NCI-H526 treated with DMSO at 0.1 percent for 48 hours (cell line): ENCODE measurements at regions not wholly inside any gene's neighbourhood (a gene's known extent, or its start where the extent isn't known, plus 50 kb on each side); places are given as distances from the start of the nearest gene placed in this dataset.
"Not testable (repeated sequence)": the region's sequence is repeated elsewhere in the genome, so short reads cannot be mapped to it uniquely, and the experiment has no call there.

Experiments
- DNase-seq: peaks from one replicate; lab custom pipeline; 2025; lab: John Stamatoyannopoulos, UW

- DNase-seq = no peak
These were observed 296.8 kb upstream of the SGCG start for GRCh38 chr13:22883956-22884355.

DNA sequence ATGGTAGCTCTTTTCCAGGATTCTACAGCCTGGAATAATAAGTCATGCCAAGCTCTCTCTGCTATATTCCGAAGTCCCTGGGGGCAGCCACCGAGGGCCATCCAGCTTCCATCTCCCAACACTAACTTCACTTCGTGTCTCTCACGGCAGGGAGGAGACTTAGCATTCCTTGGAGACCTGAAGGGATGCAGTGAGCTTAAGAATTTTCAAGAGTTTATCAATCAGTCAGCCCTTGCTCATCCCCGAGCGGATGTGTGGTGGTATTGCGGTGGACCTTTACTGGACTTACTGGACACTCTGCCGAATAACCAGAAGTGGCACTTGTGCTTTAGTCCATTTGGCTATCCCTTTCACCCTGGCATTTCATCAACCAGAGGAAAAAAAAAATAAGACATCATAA lies 294.7 kb upstream of the SGCG start:
- not testable (repeated sequence) for DNase-seq

GRCh38 chr13:22889376-22889775 lies 291.4 kb upstream of the SGCG start:
- DNase-seq = not testable (repeated sequence)

GRCh38 chr13:22893204-22893603 lies 287.6 kb upstream of the SGCG start:
- no peak for DNase-seq

DNA sequence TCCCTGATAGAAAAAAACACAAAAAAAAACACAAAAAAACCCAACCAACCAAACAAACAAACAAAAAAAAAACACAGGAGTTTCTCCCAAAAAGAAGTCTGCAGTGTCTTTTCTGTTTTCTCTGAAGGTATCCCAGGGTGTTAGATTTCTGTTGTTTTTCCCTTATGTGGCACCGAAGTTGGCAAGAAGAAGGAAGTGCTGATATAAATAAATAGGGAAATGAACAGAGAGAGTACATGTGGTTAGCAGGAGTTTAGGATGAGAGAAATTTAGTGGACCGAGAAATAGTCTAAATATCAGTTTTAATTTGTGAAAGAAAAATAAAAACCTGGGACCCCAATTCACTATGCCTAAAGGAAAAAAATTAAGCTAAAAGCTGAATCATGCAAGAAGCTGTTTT lies 287.0 kb upstream of the SGCG start:
- no peak for DNase-seq

GRCh38 chr13:22897571-22898314 lies 283.0 kb upstream of the SGCG start:
- no peak for DNase-seq

DNA sequence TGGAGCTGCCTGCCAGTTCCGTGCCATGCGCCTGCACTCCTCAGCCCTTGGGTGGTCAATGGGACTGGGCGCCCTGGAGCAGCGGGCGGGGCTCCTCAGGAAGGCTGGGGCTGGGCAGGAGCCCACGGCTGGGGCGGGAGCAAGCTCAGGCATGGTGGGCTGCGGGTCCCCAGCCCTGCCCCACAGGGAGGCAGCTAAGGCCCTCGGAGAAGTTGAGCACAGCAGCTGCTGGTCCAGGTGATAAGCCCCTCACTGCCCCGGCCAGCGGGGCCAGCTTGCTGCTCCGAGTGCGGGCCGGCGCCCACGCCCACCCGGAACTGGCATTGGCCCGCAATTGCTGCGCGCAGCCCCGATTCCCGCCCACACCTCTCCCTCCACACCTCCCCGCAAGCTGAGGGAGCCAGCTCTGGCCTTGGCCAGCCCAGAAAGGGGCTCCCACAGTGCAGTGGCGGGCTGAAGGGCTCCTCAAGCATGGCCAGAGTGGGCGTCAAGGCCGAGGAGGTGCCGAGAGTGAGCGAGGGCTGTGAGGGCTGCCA lies 280.3 kb upstream of the SGCG start:
- DNase-seq = not testable (repeated sequence)

DNA sequence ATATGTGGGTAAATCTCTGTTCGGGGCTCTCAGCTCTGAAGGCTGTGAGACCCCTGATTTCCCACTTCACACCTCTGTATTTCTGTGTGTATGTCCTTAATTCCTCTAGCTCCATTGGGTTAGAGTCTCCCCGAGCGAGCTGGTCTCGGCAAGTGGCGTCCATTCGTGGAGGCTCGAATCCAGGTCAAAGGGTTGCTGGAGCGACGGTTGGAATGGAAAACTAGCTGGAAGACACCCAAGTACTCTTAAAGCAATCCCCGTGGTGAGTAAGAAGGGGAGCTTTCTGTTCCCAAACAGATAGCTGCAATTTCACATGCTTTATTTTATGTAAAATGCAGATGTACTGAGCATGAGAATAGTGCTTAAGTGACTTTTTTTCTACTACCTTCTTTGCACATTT lies 277.5 kb upstream of the SGCG start:
- no peak for DNase-seq

DNA sequence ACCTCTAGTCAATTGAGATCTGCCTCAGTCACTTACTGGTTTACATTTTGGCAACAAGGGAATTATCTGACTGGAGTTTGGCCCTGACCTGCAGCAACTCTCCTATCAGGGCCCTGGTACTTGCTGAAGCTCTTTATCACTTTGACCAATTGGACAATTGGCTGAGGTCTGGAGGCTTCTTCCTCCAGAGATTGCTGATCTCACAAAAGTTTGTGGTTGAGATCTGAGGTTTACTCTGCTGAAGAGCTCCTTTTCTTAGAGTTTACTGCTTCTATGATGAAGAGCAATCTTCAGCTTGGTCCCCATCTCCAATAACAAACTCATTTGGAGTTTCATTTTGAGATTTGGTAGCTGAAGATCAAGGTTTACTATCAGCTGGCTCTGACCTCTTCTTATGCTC lies 276.9 kb upstream of the SGCG start:
- DNase-seq = no peak

DNA sequence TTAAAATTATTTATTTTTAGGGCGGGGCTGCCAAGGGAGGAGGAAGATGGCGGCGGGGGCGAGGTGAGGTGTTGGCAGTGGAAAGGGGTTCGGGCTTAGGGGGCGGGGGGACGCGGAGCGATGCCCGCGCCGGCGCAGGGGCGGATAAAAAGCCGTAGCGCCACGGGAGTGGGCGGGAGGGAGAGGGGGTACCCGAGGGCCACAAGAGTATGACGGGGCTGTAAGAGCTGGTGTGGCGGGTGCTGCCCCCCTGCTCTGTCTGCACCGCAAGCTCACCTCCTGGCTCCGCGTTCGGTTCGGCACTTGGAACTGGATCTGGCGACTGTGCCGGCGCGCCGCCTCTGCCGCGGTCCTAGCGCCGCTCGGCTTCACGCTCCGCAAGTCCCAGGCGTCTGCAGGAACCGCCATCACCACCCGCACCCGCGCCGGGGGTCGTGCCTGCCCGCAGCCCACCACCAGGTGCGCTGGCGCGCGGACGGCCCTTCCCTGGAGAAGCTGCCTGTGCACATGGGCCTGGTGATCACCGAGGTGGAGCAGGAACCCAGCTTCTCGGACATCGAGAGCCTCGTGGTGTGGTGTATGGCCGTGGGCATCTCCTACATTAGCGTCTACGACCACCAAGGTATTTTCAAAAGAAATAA lies 265.2 kb upstream of the SGCG start:
- DNase-seq = peak; percentile 85

GRCh38 chr13:22916276-22916675 lies 264.5 kb upstream of the SGCG start:
- peak; percentile 73 for DNase-seq

DNA sequence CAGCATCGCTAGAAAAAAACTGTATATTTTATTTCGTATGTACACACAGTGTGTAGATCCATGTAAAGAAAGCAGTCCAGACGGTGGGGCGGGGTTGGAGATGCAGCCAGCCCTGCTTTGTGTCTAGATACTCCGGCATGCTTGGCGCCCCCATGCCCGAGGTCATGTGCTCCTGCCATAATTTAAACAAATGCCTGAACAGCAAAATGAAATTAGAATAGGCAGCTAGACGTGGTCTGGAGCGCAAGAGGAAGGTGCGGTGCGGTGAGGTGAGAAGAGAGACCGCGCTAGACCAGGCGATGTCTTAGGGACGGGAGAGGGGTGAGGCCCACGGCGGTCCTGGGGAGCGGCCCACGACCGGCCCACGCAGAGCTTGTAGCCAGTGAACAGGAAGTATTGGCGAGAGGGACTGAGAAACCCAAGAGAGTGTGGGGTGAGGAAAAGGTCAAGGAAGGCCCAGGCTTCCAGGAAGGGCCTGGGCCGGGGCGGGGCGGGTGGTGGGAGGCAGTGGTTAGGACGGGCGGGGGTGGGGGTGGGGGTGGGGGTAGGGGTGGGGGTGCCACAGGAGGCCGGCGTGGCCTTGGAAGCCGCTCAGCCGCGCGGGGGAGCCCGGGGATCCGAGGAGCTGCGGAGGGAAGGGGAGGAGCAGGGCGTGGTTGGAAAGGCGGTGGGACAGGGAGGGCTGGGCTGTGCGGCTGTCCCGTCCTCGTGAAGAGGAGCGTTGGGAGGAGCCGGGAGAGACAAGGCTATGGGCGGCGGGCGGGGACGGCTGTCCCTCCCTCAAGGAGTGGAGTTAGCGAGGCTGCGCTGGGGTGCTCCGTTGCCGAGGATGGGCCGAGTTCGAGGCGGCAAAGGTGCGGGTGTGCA lies 254.7 kb upstream of the SGCG start:
- peak; percentile 93 for DNase-seq

GRCh38 chr13:22926748-22927400 lies 253.9 kb upstream of the SGCG start:
- DNase-seq = no peak

- DNase-seq = not testable (repeated sequence)
These were observed 252.9 kb upstream of the SGCG start for GRCh38 chr13:22927845-22928244.

DNA sequence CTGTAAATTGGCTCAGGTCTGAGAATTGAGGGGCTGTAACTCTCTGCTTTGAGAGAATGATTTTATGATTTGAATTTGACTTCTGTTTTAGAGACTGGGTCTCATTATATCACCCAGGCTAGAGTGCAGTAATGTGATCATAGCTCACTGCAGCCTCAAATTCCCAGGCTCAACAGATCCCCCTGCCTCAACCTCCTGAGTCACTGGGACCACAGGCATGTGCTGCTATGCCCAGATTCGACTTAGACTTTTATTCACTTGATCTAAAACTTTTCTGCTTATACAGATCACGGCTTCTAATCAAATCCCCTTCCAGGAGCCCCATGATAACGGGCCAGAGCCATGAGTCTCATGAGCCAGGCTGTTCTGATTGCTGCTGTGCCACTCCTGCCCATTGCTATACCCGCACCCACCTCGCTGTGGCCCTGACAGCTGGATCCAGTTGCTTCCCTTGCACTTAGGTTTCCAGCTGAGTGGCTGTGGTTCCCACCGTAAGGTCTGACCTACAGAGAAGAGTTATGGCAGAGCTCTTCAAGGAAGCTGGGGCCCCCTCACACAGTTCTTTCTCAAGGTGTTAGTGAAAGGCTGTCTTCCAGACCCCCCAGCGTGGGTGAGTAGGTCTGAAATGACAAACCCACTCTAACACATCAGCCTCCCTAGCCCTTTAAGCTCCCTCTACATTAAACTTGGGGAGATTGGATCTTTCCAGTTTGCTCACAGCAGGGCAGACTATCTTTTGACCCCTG lies 251.2 kb upstream of the SGCG start:
- no peak for DNase-seq

DNA sequence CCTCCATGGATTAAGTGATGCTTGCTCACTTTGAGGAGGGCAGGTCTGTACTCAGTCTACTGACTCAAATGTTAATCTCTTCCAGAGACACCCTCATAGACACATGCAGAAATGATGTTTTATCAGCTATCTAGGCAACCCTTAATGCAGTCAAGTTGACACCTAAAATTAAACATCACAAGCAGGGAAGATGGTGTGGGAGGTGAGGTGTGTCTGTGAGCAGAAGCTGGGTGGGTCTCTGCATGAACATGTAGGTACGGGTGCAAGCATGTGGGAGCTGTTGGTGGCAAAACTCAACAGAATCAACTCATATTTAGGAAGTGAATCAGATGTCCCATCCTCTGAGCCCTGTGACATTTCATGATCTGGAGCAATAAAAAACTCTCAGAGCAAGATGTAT lies 249.2 kb upstream of the SGCG start:
- DNase-seq = no peak

GRCh38 chr13:22932632-22933412 lies 248.0 kb upstream of the SGCG start:
- DNase-seq = not testable (repeated sequence)

- no peak for DNase-seq
These were observed 247.1 kb upstream of the SGCG start for GRCh38 chr13:22933571-22934181.

DNA sequence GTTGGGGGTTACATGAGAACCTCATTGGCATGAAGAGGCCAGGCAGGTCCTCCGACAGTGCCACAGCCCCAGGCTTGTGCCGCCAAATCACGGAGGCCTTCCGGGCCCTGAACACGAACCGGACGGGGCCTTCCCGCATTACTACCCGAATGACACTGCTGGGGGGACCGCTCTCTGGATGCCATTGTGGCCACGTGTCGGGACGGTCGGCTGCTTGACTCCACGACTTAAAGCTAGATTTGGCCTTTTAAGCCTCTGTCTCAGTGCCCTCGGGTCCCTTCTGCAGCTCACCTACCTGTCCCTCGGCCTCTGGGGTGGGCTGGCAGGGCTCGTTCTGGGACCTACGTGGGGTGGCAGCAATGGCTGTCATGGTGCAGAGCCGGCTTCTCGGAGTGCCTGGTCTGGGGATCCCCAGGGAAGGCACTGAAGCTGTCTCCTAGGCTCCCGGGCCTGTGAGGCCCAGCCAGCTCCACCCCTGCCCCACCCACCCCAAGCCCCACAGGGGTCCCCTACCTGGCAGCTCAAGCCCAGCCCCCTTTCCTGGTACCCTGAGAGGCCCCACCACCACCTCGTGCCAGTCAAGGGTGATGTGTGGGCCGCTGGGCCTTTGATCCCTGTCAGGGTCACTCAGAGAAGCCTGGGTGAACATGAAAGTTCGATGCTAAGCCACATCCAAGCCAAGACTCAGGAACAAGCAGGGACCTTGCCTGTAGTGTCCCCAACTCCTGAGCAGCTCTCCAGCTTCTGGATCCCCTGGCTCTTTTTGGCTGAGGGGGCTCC lies 245.8 kb upstream of the SGCG start:
- no peak for DNase-seq
